ENCODE measurements at regions not wholly inside any gene's neighbourhood (a gene's known extent, or its start where the extent isn't known, plus 50 kb on each side); places are given as distances from the start of the nearest gene placed in this dataset.
A peak's percentile ranks its signal among the peaks of the same experiment; 100 is the strongest.

- TF ChIP-seq LBX2 (CRISPR knock-in tag; IDR thresholded peaks at IDR 0.05; ENCODE audit: borderline replicate concordance), result no peak
- TF ChIP-seq ZNF251 (CRISPR knock-in tag; IDR thresholded peaks at IDR 0.05), result no peak
- no peak for TF ChIP-seq SCMH1 (CRISPR knock-in tag; IDR thresholded peaks at IDR 0.05; ENCODE audit: borderline replicate concordance)
- TF ChIP-seq GATAD1 (CRISPR knock-in tag; IDR thresholded peaks at IDR 0.05), result no peak
- no peak for TF ChIP-seq ZNF510 (CRISPR knock-in tag; IDR thresholded peaks at IDR 0.05; ENCODE audit: low read depth)
- no peak for TF ChIP-seq PRDM4 (CRISPR knock-in tag; IDR thresholded peaks at IDR 0.05; ENCODE audit: borderline replicate concordance)
- TF ChIP-seq NCOA1 (CRISPR knock-in tag; IDR thresholded peaks at IDR 0.05), result no peak
- TF ChIP-seq WIZ (CRISPR knock-in tag; IDR thresholded peaks at IDR 0.05), result no peak
Observed at GRCh38 chr1:25094995-25095394, 137.3 kb downstream of the SYF2 start (continued).

GRCh38 chr1:25094229-25094628, 138.1 kb downstream of the SYF2 start:
- FAIRE-seq (no peak), DNase-seq (ENCODE audit: low spot score) (no peak), ATAC-seq (no peak)
- H3K27ac ChIP-seq (ENCODE audit: extremely low read length, insufficient read depth, low read length), result no peak overlapping the region
- H3K9ac ChIP-seq (ENCODE audit: insufficient read depth, low read depth, low read length), result no peak overlapping the region
- 38% methylated on average over 3 of the region's 3 CpGs for WGBS (ENCODE audit: low lambda C conversion rate)
- H3K79me2 ChIP-seq (ENCODE audit: insufficient read depth, low read length), result no peaks in the 10 kb centered on the region
- intact Hi-C loops (cut with micrococcal nuclease; ENCODE audit: unreplicated experiment) (no loop called here), in situ Hi-C loops (cut with HindIII; ENCODE audit: extremely low pct_ligation_motif_present, low pct_unique_long_range_greater_than_20kb) (no loop called here)
- no peak overlapping the region for H3K4me3 ChIP-seq (replicated peaks in 1 of 3; ENCODE audit: insufficient read depth in 1 of 3, low read depth in 2 of 3, low read length in 3 of 3)
- no peaks in the 10 kb centered on the region for H3K36me3 ChIP-seq (replicated peaks in 1 of 2; ENCODE audit: control insufficient read depth in 1 of 2, insufficient read depth in 2 of 2, low read length in 2 of 2)
- H2AFZ ChIP-seq (ENCODE audit: low read length), result no peak overlapping the region
- H4K20me1 ChIP-seq (ENCODE audit: insufficient read depth, low read length), result no peaks in the 10 kb centered on the region
- no TSS peak for BruUV-seq (replicated peaks)
- POLR2A ChIA-PET, result no interaction called here
- peaks cover 0 to 31% of the 10 kb centered on the region in 2 experiments; a peak in 2 of 5 replicates for H3K27me3 ChIP-seq (ENCODE audit: control insufficient read depth in 1 of 2, insufficient read depth in 2 of 2, low read length in 2 of 2)
- H3K9me3 ChIP-seq (ENCODE audit: low read length), result no peaks in the 10 kb centered on the region
- H3K4me2 ChIP-seq (ENCODE audit: low read depth, low read length), result no peak overlapping the region
- CTCF ChIA-PET (ENCODE audit: low intra/inter-chr PET ratio, low total read pairs), result no interaction called here
- no peak for TF ChIP-seq TIGD3 (CRISPR knock-in tag; IDR thresholded peaks at IDR 0.05; ENCODE audit: borderline replicate concordance)
- TF ChIP-seq ZBTB26 (CRISPR knock-in tag; IDR thresholded peaks at IDR 0.05; ENCODE audit: borderline replicate concordance), result no peak
- TF ChIP-seq CHCHD3 (CRISPR knock-in tag; IDR thresholded peaks at IDR 0.05), result no peak
- peak; percentile 24; the same call in 1 of the 2 replicates for TF ChIP-seq ZMYM3 (CRISPR knock-in tag; IDR thresholded peaks at IDR 0.05)
- H3K4me1 ChIP-seq (ENCODE audit: insufficient read depth, low read length), result peaks cover 6% of the 10 kb centered on the region

All from HepG2 (cell line).